GM21825 (cell line): ENCODE measurements at regions not wholly inside any gene's neighbourhood (a gene's known extent, or its start where the extent isn't known, plus 50 kb on each side); places are given as distances from the start of the nearest gene placed in this dataset.

Source experiments
- ATAC-seq: cut with Tn5 transposase; IDR thresholded peaks from one replicate; pipeline ENCODE4 v1.9.1; 2021; ENCODE audit warnings: mild to moderate bottlenecking, moderate library complexity; ENCODE audit not compliant: unreplicated experiment

DNA sequence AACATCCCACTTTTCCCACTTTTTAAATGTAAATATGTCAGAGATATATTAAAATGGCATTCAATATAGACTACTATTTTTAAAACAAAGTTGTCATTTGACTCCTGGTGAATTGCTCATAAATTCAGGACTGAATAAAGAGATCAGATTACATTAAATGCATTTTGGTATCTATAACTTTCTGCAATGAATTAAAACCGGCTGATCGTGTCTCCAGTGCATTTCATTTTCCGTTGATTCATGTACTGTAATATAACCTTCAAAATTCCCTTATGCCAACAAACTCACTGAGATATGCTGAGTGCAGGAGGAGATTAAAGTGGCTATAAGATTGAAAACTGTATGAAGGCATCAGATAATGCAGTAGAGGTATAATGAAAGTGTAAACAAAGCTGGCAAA, 361.1 kb upstream of the CDIN1 start:
- ATAC-seq = no peak

DNA sequence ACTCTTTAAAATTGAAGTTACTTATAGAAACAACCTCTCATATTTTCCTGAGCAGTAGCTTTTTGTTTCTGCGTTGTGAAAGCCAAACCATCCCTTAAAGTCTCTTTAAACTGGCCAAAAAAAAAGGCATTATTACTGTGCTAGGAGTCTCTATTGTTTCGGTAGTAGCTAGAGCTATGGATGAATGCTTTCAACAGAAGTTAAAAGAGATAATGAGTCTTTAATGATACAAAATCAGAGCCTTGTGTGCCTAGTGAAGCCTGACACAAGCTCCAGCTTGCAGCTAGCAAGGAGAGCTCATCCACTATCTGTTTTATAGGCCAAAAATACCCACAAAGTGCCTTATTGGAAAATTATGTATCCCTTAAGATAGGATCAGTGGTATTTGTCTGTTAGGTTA, 360.4 kb upstream of the CDIN1 start:
- no peak for ATAC-seq

DNA sequence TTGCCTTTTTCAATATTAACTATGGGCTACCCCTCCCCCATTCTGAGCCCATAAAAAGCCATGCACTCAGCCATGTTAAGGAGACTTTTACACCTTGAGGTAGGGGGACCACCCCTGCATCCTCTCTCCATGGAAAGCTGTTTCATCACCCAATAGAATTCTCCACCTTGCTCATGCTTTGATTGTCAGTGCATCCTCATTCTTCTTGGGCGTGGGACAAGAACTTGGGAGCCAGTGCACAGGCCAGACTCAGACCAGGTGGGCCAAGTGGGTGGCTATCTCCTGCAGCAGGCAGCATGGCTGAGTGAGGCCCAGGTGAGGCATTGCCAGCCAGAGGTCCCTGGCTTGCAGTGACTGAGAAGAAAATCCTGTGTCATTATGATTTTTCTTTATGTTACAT, 357.4 kb upstream of the CDIN1 start:
- ATAC-seq = no peak

GRCh38 chr15:36230776-36231175, 348.6 kb upstream of the CDIN1 start:
- no peak for ATAC-seq

DNA sequence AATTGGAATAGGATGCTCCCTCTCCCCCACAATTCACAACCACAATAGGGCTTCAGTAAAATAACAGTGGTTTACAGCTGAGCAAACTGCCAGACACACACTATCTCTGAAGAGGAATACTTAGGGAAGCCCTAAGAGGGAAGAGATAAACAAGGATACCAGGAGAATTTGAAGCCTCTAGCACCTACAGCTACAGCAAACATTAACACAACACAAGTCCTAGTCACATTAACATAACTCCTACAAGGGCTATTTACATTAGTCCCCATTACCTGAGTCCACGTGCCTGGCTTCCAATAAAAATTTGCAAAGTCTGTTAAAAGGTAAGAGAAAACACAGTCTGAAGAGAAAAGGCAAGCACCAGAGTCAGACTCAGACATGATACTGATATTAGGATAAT, 346.9 kb upstream of the CDIN1 start:
- no peak for ATAC-seq

DNA sequence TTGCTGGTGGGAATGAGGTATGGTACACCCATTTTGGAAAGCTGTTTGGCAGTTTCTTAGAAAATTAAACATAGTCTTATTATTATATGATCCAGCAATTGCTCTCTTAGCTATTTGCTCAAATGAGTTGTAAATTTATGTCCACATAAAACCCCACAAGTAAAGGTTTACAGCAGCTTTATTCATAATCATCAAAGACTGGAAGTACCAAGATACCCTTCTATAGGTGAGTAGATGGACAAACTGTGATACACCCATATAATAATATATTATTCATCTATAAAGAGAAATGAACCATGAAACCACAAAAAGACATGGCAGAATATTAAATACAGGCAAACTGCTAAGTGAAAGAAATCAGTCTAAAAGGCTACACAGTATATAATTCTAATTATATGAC, 344.7 kb upstream of the CDIN1 start:
- ATAC-seq = no peak

GRCh38 chr15:36235173-36235572, 344.3 kb upstream of the CDIN1 start:
- no peak for ATAC-seq

DNA sequence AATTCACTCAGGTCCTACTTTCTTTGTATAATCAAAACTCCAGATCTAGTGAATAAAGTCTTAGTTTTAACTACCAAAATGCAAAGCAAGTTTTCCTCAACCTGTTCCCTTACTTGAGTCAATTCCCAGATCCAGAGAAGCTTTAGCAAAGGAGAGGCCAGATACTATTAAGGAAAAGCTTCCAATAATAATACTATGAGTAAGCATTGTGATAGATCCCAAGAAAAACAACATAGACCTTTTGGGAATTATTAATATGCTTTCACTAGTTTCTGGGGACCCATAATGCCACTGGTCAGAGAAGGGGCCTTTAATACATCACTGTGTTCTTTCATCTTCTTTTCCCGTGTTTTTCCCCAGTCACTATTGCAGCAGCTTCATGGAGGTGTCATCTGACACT, 339.9 kb upstream of the CDIN1 start:
- no peak for ATAC-seq

- no peak for ATAC-seq
Observed at GRCh38 chr15:36251450-36251849, 328.0 kb upstream of the CDIN1 start.

- ATAC-seq = no peak
Observed at GRCh38 chr15:36252146-36252711, 327.2 kb upstream of the CDIN1 start.

- no peak for ATAC-seq
Observed at GRCh38 chr15:36254426-36254825, 325.0 kb upstream of the CDIN1 start.

DNA sequence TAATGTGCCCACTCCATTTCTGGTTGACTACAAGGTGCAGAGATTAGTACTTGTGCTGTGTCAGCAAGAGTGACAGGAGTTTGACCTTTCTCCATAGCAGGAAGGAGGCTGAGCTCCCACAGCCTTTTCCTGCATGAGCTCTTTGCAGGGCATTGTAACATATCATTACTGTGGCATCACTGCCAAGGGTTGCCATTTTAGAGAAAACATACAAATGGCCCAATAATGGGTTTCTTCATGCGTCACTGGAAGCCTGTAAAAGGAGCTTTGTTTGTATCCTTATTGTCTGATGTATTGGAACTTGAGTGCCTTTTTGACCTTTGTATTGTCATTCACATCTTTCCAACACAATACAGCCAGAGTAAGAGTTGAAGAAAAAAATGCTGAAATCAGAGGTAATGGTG, 323.0 kb upstream of the CDIN1 start:
- no peak for ATAC-seq

GRCh38 chr15:36263666-36264065, 315.8 kb upstream of the CDIN1 start:
- no peak for ATAC-seq

DNA sequence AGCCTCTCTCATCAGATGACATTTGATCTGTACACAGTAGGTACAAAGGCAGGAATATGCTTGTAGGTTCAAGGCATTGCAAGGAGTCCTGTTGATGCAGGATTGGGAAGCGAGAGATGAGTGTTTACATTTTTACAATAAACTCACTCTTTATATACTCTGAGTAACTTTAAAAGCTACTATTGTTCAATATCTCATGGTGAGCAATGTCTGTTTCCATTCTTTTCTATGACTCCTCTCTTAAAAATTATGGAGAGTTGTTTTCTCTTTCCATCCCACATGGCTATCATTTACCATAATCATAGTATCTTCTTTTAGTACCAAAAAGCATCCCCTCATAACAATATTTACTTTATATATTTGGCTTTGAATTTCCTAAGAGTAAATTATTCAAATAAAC, 314.0 kb upstream of the CDIN1 start:
- ATAC-seq = no peak

GRCh38 chr15:36271048-36271447, 308.4 kb upstream of the CDIN1 start:
- ATAC-seq = no peak

DNA sequence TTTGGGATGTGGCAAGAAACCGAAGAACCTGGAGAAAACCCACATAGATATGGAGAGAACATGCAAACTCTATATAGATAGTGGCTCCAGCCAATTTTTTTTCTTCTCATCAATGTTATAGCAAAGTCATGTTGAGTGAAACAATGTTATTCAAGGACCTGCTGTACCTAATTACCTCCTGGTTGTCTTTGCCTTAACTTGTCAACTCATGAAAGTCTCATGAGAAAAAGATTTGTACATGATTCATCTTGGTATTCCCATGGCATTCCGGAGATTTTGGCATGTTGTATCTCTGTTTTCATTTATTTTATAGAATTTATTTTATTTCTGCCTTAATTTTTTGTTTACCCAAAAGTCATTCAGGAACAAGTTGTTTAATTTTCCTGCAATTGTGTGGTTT, 303.8 kb upstream of the CDIN1 start:
- no peak for ATAC-seq

DNA sequence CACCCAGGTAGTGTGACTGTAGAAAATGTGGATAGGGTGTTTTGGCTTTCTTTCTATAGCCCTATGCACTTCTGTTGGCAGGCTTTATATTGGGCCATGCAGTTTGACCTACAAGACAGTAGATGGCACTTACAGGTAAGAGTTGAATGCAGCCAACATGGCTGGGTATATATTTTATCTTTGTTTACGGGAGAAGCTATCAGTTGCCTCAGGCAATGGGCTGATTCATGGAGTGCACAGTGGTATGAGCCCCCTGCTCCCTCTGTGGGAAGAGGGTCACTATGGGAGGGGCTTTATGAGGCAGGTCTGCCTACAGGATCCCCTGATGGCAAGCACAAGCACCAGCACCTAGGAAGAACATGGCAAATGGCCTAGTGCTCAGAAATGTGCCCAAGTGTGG, 301.2 kb upstream of the CDIN1 start:
- no peak for ATAC-seq

DNA sequence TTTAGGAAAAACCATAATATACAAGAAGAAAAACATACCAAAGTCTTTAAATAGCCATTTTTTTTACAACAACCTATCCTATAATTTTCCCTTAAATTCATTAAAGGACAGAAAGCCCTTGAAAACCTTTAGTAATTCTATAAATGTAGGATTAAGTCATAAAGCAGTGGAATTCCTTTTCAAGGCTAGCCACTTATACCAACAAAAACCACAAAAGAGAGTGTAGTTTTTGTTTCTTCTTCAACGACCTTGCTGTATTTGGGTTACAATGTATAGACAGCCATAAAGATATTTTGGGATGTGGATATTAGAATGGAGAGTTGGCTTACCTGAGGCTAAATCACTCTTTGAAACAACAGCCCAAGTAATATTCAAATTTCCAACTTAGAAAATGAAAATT, 296.6 kb upstream of the CDIN1 start:
- no peak for ATAC-seq

- ATAC-seq = no peak
Observed at GRCh38 chr15:36284911-36285310, 294.5 kb upstream of the CDIN1 start.

DNA sequence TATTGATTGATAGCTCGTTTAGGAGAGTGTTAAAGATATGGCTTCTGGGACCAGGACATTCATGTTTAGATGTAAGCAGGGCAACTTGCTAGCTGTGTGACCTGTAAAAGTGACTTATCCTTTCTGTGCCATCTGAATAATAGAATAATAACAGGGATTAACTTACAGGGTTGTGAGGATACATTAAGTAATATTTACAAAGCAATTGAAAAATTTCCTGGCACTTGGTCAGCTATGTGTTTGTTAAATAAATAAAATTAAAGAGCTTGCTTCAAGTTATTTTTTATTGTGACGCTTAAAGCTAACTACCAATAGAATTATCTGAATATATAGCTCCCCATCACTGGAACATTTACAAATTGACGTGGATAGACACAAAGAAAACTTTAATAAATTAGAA, 287.9 kb upstream of the CDIN1 start:
- no peak for ATAC-seq

DNA sequence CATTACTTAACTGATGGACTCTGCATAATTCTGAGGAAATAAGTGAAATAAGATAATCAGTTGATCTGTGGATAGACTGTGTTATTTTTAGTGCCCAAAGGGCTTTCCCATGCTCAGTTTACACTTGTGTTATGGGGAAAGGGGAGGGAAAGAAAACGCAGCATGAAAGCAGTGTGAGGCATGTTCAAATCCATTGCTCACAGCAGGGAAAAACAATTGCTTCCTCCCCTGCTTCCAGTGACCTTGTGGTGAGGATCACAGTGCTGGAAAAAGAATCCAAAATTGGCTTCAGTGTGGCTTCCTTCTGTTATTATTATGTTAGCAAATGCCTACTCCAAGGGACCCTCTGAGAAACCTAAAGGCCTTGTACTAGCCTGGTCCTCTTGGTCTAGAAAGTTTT, 285.1 kb upstream of the CDIN1 start:
- ATAC-seq = no peak

DNA sequence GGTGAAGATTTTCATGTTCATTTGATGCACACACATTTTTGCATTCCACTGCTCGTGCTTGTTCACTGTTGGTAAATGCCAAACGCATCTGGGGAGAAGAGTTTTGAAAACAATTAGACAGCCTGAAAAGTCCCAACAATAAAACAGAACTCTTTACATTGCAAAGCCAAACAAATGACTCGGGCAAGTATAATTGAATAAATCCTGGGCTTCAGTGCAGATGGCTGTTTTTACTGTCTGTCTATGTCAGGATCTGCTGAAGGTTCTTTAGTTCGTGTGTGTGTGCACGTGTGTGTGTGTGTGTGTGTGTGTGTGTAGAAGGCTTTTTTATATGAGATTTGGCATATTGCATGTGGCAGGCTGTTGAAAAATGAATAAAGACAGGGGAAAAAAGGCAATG, 277.5 kb upstream of the CDIN1 start:
- ATAC-seq = no peak

GRCh38 chr15:36313021-36313420, 266.4 kb upstream of the CDIN1 start:
- ATAC-seq = no peak
